ENCODE measurements at regions not wholly inside any gene's neighbourhood (a gene's known extent, or its start where the extent isn't known, plus 50 kb on each side); places are given as distances from the start of the nearest gene placed in this dataset.
"Not testable (repeated sequence)": the region's sequence is repeated elsewhere in the genome, so short reads cannot be mapped to it uniquely, and the experiment has no call there.

DNA sequence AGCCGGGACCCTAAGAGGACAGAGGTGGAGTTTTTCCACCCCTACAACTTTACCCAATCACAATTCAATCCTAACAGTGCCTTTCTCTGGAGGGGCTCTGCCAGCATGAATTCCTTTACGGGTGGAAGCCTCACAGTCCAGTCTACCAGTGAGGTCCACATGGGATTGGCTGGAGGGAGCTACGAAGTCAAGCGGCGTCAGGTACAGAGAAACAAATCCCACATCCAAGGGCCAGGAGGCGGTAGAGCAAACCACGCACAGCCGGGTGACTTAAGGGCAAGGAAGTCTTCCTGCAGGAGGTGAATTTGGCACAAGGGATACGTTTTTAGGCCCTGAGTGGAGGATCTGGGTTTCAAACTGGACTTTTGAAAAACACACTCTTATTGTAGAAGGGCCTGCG is 199.6 kb downstream of the UQCRFS1 start:
- DNase-seq (ENCODE audit: low spot score): no peak

DNA sequence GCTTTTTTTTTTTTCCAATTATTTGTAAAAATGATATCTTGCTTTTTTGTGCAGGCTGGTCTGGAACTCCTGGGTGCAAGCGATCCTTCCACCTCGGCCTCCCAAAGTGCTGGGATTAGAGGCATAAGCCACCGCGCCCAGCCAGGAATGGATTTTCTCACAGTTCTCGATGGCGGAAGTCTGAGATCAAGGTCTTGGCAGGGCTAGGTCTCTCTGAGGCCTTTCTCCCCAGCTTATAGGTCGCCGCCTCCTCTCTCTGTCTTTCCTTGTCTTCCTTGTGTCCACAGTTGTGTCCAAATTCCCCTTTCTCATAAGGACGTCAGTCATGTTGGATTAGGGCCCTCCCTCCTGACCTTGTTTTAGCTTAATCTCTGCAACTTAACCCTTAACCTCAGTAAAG is 200.5 kb downstream of the UQCRFS1 start:
- no peak for DNase-seq (ENCODE audit: low spot score)

DNA sequence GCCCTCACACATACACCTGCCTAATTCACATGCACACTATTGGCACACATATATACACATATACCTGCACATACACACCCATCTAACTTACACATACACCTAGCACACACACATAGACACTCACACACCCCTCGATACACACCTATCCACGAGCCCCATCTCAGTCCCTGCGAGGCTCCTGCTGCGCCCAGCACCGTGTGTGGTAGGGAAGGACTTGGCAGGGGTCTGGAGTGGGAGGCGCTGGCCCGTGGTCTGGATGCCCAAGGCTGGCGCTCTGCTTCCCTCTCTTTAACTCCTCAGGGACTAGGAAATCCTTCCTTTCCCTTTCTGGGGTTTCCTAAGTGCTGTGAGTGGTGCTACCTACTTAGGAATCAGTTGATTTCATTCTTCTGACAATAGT is 202.7 kb downstream of the UQCRFS1 start:
- DNase-seq (ENCODE audit: low spot score): no peak

DNA sequence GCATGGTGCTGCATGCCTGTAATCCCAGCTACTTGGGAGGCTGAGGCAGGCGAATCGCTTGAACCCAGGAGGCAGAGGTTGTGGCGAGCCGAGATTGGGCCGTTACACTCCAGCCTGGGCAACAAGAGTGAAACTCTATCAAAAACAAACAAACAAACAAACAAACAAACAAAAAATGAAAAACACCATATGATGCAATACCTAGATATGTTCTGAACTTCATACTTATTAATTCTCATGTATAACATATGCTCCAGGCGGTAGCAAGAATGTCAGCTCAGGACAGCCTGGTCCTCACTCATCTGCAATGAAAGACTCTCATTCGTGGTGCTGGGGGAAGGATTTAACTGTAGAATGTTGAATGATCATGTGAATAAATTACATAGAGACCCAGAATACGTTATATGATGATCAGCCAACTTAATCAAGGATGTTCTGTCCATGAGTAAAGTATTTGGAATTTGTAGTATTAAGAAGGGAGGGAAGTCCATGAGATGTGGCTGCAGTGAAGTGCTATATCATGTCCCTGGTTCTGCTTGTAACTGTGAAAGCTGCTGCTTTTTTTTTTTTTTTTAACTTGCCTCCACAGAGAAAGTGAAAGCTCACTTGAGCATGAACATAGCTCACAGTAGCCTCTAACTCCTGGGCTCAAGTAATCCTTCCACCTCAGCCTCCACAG is 206.8 kb downstream of the UQCRFS1 start:
- DNase-seq (ENCODE audit: low spot score): no peak

DNA sequence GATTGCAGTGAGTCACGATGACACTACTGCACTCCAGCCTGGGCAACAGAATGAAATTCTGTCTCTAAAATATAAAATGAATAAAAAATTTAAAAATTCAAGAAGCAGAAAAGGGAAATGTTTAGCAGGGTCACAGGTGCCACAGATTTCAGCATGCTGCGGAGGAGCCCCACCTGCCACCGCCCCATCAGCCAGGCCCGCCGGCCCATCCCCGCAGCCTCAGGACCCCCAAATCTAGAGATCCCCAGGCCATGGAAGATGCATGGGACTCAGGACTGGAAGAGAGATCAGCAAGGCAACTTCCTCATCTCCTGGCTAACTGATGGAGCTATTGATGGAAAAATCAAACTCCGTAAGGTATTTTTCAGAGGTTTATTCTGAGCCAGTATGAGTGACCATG is 208.2 kb downstream of the UQCRFS1 start:
- no peak for DNase-seq (ENCODE audit: low spot score)

DNA sequence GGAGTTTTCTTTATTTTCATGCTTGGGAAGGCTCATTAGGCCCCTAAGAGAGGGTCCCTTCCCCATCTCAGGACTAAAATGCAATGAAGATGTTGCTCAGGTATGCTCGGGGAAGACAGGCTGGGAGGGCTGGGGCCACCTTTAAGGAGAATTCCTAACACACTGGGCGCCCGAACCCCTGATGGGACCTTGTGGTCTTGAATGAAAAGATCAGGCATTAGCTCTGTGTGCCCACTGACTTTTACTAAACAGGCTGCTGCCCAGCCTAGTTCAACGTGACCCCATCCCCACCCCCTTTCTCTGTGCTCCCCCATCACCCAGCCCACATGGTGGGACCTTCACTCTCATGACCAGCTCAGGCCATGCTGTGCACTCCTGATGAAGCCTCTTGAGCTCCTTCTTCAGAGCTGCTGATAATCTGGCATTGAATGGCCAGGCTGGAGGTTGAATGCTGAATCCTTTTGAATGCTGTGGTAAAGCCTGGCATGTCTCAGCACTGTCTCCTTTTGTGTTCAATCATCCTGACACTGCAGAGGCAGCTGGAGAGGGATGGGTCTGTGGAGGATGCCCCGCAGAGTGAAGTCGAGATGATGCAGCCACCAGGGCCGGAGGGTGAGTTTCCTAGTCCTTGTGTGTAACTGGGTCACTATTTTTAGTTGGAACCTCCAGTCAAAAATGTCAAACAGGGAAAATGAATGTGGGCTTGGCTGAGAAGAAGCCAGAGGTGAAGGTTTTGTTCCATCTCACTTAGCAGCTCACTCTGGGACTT is 209.1 kb downstream of the UQCRFS1 start:
- DNase-seq (ENCODE audit: low spot score): no peak

DNA sequence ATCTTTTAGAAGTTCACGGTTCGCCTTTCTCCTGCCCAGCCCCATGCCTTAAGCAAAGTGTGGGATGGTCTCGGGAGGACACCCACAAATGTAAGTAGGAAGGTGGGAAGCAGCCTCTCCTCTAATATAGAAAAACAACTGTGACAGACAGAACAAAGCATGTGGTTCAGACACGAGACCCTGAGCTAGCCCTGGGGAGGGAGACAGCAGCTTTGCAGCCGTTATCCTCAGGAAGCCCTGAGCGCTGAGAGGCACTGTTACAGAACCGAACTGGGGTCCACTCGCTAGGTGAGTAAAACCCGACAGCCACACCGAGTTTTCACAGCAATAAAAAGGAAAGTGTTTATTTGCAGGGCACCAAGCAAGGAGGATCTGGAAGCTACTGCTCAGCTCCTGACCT is 210.6 kb downstream of the UQCRFS1 start:
- no peak for DNase-seq (ENCODE audit: low spot score)

DNA sequence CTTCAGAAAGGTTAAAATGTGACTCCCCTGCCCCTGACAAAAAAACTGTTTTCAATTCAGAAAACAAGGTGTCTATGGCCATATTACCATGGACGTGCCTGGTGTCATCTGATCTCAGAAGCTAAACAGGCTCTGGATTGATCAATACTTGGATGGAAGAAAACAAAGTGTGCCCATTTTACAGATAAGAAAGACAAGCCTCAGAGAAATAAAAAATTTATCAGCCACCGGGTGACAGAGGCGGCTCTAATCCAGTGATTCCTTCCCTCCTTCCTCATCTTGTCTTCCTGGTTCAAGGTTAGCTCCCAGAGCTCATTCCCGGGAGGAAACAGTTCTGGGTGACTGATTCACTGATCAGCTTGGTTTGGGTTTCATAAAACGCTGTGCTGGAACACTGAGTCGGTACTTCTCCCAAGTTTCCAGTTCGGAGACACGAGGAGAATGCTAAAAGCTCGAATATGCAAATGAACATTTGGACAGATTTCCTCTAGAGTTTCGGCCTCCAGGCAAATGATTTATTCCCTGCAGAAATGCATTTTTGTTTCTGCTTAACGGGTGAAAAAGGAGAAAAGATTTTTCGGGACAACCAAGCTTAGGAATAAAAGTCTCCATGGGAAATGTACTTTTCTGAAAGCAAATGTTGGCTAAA is 211.2 kb downstream of the UQCRFS1 start:
- no peak for DNase-seq (ENCODE audit: low spot score)

DNA sequence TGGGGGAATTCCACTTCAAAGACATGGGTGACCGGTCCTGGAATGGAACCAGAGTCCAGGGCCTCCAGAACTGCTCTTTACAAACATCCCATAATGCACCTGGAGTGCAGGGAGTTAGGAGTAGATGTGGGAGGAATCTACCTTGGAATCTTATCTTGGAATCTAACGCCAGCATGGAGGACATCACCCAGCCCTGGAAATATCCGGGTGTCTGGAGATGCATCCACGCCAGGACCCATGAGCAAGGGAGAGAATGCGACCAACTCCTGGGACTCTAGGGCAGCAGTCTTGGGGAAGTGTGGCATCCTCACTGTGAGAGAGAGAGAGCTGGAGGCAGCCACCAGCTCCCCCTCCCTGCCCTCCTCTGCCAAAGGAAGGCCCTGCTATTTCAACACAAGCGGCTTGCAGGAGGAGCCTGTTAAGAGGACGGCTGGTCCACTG is 211.8 kb downstream of the UQCRFS1 start:
- no peak for DNase-seq (ENCODE audit: low spot score)

DNA sequence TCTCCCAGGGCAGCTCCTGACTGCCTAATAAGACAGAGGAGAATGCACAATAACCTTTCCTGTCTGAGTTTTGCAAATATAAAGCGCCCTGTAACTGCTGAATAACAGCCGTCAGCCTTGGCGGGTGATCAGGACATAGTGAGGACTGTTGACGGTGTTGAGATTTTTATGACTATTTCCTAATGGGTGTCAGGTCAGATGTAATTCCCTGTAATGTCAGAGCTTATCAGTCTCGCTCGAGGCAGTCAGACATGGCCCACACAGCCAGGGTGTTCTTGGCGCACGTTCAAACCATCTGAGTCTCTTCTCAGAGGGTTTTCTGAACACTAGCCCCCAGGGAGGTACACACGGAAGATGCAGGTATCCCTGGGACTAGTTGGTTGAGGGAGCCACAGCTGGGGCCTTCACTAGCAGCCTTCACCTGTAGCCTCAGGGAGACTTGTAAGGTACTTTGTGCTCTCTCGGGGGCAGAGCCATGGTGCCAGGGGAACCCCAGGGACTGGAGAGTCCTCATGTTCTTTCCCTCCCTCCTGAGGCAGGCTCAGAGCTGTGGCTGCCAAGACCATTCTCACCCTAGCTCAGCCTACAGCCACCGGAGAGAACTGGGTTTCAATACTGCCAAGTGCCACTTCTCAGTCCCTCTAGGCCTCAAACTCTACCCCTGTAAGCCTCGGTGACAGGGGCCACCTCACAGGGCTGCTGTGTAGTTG is 213.1 kb downstream of the UQCRFS1 start:
- DNase-seq (ENCODE audit: low spot score): no peak

DNA sequence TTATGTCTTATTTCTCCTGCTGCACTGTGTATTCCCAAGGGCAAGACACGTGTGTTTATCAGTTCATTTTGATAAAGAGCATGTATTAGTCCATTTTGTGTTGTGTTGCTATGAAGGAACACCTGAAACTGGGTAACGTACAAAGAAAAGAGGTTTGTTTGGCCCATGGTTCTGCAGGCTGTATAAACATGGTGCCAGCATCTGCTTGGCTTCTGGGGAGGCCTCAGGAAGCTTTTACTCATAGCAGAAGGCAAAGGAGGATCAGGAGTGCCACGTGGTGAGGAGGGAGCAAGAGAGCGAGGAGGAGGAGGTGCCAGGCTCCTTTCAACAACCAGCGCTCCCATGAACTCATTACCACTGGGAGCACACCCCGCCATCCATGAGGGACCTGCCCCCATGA is 214.0 kb downstream of the UQCRFS1 start:
- DNase-seq (ENCODE audit: low spot score): no peak

DNA sequence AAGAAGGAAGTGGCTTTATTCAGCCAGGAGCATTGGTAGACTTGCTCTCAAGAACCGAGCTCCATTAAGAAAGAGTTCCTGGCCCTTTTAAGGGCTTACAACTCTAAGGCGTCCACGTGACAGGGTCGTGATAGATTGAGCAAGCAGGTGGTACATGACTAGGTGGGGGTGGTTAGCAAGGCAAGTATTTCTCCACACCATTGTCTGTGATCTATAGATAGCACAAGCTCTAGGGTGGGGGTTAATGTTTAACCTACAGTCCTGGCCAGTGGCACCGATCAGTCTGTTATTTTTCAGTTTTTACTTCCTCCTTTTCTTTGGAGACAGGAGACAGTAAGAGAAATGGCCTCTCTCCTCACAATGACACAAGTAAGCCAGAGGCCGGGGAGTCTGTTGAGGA is 215.1 kb downstream of the UQCRFS1 start:
- DNase-seq (ENCODE audit: low spot score): not testable (repeated sequence)

DNA sequence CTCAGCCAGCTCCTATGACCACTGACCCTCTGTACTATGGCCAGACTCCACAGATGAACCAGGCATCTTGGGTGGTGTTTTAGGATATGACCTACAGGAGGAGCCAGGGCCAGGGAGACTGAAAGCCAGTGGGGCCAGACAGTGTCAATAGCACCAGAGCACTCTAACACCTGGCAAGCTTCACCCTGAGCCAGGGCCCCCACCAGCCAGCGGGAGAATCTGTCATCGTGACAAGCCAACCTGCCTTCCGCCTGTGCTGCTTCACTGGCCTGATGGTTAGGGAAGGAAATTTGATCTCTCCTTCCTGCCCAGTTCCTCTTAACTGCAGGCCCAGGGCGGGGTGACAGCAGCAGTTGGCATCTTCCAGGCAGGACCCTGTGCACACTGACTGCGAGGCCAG is 222.4 kb downstream of the UQCRFS1 start:
- DNase-seq (ENCODE audit: low spot score): no peak

DNA sequence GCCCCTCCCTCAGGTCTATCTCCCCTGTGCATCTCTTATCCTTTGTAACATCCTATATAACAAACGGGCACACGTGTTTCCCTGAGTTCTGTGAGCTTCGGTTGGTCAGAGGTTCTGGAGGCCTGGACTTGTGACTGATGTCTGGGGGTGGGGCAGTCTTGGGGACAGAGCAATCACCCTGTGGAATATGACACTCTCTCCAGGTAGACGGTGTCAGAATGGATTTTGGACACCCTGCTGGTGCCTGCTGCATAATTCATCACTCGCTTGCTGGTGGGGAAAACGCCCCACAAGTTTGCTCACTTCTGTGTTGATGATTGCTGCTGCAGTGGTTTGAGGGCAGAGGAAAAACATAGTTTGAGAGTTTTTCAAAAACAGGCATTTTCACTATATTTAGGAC is 223.2 kb downstream of the UQCRFS1 start:
- no peak for DNase-seq (ENCODE audit: low spot score)

DNA sequence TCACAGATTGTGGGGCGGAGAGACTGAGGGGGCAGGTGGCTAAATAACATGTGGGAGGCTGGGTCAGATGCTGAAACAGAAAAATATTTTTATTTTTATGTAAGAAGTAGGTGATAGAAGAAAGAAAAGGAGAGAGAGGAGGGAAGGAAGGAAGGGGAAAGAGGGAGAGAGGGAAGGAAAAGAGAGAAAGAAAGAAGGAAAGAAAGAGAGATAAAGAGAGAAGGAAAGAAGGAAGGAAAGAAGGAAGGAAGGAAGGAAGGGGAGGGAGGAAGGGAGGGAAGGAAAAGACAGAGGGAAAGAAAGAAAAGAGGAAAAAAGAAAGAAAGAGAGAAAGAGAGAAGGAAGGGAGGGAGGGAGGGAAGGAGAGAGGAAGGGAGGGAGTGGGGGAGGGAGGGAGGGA is 224.9 kb downstream of the UQCRFS1 start:
- DNase-seq (ENCODE audit: low spot score): no peak

DNA sequence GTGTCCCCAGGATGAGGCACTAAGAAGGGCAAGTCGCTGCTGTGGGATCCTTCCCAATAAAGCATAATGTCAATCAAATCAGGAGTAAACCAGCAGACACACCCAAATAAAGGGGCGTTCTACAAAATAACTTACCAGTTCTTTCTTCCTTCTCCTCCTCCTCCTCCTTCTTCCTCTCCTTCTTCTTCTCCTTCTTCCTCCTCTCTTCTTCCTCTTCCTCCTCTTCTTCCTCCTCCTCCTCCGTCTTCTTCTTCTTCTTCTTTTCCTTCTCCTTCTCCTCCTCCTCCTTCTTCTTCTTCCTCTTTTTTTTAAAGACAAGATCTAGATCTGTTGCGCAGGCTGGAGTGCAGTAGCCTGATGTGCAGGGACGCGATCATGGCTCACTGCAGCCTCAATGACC is 225.8 kb downstream of the UQCRFS1 start:
- no peak for DNase-seq (ENCODE audit: low spot score)

DNA sequence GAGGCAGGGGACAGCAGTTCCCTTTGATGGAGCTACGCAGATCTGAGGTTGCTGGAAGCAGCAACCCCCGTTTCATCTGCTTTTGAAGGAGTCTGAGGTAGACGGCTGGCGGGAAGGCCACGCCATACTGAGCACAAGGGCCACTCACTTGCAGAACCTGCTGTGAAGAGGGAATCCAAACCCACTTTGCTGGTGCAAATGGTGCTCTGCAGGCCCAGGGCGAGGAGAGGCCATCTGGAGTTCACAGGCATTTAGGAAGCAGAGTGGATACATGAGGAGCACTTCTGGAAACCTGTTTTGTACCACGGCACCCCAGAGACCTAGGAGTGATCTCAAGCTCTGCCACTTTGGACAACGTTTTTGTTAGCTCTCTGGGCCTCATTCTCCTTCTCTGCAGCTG is 227.8 kb downstream of the UQCRFS1 start:
- no peak for DNase-seq (ENCODE audit: low spot score)

DNA sequence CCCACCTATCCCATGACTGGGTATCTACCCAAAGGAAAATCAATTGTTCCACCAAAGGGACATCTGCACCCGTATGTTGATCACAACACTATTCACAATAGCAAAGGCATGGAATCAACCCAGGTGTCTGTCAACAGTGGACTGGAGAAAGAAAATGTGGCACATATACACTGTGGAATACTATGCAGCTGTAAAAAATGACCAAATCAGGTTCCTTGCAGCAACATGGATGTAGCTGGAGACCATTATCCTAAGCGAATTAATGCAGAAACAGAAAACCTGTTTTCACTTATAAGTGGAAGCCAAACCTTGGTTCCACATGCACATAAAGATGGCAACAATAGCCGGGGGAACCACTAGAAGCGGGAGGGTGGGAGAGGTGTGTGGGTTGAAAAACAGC is 228.6 kb downstream of the UQCRFS1 start:
- no peak for DNase-seq (ENCODE audit: low spot score)

DNA sequence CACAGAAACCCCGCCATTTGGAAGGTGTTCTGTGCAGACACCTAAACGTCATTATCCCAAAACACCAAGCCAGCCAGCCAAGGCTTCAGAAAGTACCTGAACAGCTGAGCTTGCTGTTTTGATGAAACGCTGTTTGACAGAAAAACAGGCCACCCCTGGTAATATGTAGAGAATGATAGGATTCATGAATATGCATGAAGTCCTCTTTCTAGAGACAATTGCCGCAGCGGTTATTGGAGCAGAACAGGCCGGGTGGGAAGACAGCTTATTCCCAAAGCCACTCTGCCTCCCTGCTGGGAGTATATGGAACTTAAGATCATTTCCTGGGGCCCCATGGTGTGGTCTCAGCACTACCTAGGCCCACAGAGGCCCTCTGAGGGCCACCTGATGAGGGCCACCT is 229.5 kb downstream of the UQCRFS1 start:
- DNase-seq (ENCODE audit: low spot score): no peak

DNA sequence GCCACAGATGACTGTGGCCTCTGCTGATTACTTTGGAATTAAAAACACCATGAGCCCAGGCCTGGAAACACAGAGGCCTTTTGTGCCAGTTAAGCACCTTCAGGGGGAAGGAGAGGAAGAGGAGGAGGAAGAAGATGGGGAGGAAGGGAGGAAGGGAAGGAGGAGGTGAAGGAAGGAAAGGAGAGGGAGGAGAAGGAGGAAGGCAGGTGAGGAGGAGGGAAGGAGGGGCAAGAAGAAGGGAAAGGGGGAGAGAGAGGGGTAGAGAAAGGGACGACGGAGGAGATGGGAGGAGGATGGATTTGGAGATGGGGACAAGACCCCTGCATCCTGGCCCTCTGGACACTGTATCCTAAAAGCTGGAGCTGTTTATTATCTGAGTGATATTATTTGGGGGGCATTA is 231.0 kb downstream of the UQCRFS1 start:
- DNase-seq (ENCODE audit: low spot score): no peak

DNA sequence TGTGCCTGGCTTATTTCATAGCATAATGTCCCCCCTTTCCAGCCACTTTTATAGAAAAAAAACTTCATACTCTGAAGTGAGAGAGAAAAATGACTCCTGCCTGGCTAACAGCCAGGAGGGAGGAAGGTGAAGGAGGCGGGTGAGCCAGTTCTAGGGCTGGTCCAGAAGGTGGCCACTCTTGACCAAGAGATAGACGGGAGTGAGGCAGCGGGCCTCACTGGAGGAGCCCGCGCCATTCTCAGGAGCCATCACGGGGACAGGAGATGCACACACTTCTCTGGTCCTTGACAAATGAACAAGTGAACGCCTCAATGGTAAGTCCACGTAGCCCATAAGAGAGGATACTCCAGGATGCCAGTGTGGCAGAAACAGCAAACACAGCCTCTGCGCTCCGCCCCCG is 231.4 kb downstream of the UQCRFS1 start:
- no peak for DNase-seq (ENCODE audit: low spot score)

DNA sequence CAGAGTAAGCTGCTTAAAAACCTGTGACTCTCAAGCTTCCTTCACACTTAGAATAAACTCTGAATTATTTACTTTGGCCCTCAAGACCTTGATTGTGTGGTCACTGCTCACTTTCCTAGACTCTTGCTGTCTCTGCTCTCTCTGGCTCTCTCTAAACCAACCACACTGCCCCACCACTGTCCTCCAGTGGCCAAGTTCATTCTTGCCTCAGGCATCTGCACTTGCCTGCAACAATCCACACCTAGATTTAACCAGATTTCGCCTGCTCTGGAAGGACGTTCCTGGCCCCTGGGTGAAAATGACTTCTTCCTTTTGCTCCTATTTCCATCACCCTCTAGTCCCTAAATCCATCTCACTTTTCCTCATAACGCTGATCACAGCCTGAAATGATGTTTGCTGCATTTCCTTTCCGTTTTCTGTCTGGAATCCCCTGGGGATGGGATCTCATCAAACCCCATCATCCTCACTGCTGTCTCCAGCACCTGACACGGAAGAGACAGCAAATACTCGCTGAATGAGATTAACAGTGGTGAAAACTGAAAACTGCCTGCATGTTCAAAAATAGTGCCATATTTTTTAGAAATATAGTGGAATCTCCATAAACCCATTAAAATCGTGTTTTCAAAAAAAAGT is 232.6 kb downstream of the UQCRFS1 start:
- DNase-seq (ENCODE audit: low spot score): no peak

All from D341Med (cell line).